ENCODE measurements at regions not wholly inside any gene's neighbourhood (a gene's known extent, or its start where the extent isn't known, plus 50 kb on each side); places are given as distances from the start of the nearest gene placed in this dataset.
"Not testable (repeated sequence)": the region's sequence is repeated elsewhere in the genome, so short reads cannot be mapped to it uniquely, and the experiment has no call there.

DNA sequence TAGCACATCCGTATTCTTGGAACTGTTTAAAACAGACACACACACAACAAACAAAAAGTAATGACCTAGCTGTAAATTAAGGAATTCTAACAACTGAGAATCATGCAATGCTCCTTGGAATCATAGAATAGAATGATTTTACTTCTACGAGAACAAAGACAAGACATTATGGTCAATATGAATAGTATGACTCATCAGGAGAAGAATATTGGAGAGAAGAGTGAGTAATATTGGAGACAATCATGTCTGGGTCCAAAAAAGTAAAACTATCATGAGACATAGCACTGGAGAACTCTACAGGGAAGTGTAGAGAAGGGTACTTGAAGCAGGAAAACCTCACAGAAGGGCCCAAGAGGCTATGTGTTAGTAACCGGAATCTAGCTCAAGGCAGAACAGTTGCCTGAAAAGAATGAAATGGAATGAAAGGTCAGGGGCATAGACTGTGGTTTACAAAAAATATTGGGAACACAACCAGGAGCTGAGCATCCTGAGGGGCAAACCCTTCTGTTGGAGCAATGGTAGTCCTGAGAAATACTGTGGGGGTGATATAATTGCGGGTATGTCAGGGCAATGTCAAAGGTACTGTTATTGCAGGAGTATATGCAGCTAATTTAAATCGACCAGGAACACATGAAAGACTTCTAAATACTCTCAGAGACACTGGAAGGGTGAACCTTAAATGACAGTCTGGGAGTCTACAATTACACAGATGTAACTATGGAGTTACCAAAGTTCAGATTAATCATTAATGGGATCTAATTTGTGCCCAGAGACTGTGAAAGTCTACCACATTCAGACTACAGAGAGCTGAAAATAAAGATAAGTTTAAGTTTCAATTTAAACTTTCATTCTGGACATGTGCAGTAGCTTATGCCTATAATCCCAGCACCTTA is 201.2 kb downstream of the BCHE start:
- no peak for DNase-seq (ENCODE audit: low read depth, low spot score)

DNA sequence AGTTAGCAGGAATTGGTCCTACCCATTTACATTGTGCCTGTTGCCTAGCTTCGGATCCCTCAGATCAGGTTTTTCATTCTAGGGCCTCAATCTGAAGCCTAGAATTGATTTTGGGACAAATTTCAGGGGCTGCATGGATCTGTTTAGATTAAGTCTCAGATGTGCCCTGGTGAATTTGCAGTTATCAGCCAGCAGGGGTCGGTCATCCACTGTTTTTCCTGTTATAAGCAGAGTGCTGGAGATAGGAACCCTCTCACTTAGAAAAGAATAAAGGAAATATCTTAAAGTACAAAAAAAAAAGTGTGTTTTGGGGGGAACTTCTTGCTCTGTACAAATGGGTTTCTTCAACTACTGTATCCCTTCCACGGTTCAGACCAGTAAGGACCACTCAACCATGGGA is 212.5 kb downstream of the BCHE start:
- DNase-seq (ENCODE audit: low read depth, low spot score), result no peak

DNA sequence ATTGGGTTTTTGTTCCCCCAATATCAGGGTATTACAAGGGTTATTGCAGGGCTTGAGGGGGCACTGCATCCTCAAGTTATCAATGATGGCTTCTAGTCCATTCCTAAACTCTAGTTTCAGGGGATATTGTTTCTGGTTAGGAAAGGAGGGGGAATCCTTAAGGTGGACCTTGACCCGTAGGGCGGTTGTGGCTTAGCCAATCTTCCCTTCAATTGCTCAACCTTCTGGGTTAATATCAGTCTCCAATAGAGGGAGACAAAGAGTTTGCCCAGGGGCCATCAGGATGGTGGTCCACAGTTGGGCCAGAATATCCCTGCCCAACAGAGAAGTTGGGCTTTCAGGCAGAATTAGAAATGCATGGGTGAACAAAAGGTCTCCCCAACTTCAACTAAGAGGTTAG is 214.9 kb downstream of the BCHE start:
- DNase-seq (ENCODE audit: low read depth, low spot score), result no peak

DNA sequence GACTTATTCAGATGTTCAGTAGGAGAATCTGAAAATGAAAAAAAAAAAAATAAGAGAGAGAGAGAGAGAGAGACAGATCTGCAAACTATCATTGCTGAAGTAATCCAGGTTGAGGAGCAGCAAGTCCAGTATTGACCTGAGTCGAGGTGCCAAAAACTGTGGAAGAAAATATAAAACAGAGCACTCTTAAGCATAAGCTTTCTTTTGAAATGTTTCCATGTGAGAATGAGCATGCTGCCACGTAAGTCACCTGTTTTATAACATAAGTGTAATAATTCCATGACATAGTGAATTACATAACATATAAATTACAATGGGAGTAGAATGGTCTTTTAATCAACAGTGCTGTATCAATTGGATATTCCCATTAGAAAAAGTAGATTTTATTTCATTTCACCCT is 218.2 kb downstream of the BCHE start:
- DNase-seq (ENCODE audit: low read depth, low spot score), result no peak

DNA sequence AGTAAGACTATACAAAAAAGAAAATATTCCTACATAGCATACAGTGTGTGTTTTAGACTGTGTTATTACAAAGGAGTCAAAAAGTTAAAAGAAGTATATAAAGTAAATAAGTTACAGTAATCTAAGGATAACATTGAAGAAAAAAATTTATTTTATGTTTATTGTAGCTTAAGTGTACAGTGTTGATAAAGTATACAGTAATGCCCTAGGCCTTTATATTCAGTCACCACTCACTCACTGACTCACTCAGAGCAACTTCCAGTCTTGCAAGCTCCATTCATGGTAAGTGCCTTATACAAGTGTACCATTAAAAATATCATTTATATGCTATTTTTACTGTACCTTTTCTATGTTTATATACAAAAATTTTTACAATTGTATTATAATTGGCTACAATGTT is 220.1 kb downstream of the BCHE start:
- DNase-seq (ENCODE audit: low read depth, low spot score), result no peak

DNA sequence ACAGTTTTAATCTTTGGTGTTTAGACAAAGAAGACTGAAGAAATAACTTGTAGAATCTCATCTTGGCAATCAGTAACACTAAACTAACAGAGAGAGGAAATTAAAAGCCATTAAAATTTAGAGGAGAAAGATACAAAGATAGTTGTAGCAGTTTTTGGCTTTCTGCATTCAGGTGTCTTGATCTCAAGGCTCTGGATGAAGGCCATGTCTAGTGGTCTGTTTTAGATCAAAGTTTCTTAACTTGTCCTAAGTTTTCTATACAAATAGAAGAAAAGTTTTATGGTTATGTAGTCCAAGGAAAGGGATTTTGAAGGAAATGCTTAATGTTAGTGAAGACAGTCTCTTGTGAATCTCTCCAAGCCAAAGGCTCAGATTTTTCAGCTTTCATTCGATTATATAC is 222.9 kb downstream of the BCHE start:
- no peak for DNase-seq (ENCODE audit: low read depth, low spot score)

DNA sequence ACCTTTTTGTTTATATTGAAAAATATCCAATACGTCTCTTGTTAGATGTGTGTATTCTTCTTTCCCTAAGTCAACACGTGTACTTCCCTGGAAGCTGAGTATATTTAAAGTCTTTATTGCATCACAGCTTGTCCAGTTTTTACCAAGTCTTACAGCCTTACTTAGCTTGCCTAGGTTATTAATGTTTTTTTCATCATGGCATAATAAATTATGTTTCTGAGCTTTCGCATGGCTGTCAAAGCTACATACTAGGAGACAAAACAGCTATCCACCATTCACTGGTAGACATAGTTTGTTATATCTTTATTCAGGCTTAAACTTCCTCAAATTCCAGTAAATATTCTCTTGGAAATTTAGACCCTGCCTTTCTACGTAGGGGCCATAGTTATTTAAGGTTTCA is 224.2 kb downstream of the BCHE start:
- no peak for DNase-seq (ENCODE audit: low read depth, low spot score)

DNA sequence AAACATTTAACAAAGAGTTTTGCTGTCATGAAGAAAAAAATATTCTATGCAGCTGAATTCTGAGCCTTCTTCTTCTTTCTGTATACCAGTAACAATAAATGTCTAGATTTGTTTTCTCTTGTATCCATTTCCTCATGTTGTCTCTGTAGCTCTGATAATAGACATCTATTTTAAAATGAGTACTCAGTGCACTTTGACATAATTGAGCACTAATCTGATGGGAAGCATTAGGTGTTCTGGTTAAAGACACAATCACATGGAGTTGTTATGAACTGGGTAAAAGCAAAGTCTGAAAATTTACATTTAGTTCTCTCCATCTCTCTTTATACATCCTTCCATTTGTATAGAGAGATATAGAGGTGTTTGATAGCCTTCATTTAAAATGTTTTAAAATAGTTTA is 230.0 kb downstream of the BCHE start:
- no peak for DNase-seq (ENCODE audit: low read depth, low spot score)

DNA sequence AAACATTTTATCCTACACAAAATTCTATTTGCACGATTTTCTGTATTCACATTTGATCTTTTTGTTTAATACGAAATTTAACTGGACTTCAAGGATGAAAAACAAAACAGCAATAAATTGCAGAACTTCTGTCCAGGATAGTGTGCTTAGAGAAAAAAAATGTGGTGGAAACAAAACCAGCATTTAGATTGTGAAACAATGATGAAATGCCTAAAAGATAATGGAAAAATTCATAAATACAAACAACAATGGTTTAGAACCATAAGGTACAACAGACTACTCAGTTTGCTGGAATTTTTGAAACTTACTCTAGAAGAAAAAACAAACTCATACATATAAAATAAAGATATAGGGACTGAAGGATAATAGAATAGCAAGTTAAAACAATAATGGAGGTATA is 234.0 kb downstream of the BCHE start:
- no peak for DNase-seq (ENCODE audit: low read depth, low spot score)

DNA sequence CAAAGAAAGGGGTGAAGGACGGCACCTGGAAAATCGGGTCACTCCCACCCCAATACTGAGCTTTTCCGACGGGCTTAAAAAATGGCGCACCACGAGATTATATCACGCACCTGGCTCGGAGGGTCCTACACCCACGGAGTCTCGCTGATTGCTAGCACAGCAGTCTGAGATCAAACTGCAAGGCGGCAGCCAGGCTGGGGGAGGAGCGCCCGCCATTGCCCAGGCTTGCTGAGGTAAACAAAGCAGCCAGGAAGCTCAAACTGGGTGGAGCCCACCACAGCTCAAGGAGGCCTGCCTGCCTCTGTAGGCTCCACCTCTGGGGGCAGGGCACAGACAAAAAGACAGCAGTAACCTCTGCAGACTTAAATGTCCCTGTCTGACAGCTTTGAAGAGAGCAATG is 264.7 kb downstream of the BCHE start:
- not testable (repeated sequence) for DNase-seq (ENCODE audit: low read depth, low spot score)

DNA sequence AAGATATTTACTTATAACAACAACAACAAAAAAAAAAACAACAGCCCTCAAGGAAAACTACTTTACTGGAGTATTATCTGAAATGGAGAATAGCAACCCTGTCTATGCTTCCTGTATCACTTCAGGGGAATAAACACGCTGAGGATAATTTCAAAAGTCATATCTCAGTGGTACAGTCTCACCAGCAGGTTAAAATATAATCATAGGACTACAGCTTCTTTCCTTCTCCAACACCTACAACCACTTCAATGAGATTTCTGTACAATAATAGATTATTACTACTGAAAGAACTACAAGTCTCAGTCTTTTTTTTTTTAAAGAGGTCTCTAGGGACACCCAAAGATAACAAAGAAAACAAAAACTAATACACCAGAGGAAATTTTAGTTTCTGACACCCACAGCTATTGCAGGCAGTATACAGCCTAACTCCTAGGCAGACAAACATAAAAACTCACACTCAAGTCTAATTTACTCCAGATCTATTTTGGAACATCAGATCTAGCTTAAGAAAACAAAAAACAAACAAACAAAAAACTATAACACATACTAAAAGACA is 268.2 kb downstream of the BCHE start:
- DNase-seq (ENCODE audit: low read depth, low spot score), result no peak

DNA sequence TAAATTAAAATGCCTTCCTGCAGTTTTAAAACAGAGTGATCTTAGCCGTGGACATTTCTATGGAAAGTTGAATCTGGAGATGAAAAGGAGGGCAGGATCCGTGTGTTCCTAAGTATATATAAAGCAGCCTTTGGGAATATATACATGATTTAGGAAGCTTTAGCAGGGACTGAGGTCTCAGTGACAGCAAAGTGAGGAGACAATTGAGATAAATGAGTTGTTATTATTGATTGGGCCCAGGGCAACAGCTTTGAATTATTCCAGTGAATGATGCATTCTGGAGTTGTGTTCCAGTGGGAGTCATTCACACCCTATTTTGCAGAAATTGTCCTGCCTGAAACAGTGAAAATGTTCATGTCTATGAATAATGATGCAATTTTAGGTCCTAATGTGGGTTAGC is 281.4 kb downstream of the BCHE start:
- DNase-seq (ENCODE audit: low read depth, low spot score), result no peak

DNA sequence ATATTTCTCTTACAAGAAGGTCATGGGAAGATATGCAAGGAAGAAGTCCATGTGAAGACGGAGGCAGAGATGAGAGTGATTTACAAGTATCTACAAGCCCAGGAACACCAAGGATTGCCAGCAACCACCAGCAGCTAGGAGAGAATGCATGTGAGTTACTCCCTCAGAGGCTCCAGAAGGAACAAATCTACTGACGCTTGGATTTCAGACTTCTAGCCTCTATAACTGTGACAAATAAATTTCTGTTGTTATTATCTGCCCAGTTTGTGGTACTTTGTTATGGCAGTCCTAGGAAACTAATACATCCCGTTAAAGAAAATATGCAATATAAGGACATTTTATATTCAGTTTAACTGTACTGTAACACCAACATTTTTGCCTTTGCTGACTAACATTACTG is 283.9 kb downstream of the BCHE start:
- no peak for DNase-seq (ENCODE audit: low read depth, low spot score)

DNA sequence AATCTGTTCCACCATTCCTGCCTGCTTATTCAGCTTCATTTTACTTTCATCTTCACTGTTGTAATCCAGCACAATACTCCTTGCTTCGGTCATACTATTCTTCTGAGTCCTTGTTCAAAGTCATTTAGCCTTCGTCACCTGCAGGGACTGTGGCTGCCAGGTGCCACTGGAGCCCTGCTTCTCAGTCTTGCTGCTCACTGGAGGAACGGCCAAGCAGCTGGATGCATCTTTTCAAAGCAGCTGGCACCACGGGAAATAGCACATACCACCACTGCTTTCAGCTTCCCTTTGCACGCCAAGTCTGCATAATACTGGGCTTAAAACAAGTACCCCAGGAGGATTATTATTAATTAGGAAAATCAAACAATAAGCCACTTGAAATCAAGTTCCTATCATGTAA is 287.6 kb downstream of the BCHE start:
- DNase-seq (ENCODE audit: low read depth, low spot score), result no peak

DNA sequence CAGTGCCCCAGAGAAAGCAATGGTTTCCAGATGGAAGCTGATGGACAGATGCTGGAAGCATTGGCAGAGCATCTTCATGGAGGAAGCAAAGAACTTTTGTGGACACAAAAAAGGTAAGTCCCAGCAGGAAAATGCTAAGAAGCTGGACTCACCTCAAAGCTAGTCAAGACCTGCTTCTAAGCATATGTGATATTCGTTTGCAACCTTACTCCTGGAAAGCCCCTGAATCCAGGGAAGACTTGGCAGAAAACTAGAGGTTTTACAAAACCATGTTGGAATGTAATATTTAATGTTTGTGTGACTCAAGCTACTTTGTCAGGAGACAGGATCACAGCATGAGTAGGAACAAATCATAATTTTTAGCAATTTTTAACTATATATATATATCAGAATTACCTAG is 288.2 kb downstream of the BCHE start:
- no peak for DNase-seq (ENCODE audit: low read depth, low spot score)

DNA sequence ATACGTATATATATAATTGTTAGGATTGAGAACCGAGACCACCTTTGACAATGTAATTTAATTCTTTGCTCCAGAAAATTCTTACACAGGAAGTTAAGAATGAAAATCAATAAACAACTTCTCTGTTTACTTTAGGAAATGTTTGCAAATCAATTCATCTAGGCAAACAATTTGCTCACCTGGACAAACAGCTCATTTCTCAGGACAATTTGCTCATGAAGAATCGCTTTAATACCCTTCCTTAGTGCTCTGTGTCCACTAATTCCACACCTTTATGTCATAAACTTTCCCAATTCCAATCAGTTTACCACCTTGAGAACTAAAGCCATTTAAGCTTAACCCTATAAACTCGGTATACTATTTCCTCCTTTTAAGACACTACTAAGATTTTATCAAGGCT is 292.2 kb downstream of the BCHE start:
- DNase-seq (ENCODE audit: low read depth, low spot score), result no peak

DNA sequence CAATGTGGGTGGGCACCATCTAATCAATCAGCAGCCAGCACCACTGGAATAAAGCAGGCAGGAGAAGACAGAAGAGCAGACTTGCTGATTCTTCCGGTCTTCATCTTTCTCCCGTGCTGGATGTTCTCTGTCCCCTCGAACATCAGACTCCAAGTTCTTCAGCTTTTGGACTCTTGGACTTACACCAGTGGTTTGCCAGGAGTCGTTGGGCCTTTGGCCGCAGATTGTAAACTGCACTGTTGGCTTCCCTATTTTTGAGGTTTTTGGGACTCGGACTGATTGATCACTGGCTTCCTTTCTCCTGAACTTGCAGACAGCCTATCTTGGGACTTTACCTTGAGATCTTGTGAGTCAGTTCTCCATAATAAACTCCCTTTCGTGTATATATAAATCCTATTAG is 292.8 kb downstream of the BCHE start:
- no peak for DNase-seq (ENCODE audit: low read depth, low spot score)

DNA sequence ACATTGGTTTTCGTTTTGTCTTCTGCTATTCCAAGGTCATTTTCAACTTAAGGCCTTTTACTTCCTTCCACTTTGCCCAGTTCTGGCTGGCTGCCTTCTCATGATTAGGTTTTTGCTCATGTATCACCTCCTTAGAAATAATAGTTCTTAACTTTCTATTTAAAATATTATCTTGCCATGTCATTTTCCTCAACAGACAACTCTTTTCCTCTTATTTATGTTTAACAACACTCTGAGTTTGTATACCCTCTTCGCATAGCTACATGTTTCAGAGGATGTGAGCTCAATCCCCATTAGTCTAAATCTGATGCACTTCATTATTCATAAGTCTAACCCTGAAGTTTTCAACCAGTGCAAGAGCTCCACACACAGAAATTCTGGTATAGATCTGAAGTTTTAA is 299.1 kb downstream of the BCHE start:
- no peak for DNase-seq (ENCODE audit: low read depth, low spot score)

DNA sequence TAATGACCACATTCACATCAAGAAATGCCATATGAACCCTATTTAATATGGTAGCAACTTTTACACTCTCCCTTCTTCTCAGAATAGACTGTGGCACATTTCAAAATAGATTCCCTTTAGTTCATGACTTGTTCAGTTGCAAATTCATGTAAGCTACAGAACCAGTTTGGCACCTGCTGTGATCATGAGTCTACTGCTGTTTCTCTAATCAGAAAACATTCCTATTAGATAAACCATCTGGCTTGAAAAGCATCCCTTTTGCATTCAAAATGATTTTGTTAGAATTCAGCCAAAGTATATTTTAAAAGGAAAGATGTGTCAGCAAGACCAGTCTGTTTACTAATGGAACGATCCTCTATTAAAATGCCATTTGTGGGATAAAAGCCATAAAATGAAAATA is 304.4 kb downstream of the BCHE start:
- no peak for DNase-seq (ENCODE audit: low read depth, low spot score)

DNA sequence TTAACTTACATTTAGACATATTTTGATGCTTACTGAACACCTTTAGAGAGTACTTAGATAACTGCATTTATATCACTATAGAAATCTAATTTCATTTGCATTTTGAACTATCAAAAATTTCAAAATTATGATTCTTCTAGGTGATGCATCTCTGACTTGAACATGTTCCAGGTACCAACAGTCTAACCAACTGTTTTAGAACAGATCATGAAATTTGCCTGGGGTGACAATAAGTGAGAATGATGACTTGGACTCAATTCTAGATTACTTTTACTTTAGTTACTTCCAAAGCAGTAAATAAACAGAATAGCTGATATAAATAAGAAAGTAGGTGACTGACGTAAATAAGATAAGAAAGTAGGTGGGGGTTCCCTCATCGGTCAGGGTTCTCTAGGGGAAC is 307.8 kb downstream of the BCHE start:
- no peak for DNase-seq (ENCODE audit: low read depth, low spot score)

DNA sequence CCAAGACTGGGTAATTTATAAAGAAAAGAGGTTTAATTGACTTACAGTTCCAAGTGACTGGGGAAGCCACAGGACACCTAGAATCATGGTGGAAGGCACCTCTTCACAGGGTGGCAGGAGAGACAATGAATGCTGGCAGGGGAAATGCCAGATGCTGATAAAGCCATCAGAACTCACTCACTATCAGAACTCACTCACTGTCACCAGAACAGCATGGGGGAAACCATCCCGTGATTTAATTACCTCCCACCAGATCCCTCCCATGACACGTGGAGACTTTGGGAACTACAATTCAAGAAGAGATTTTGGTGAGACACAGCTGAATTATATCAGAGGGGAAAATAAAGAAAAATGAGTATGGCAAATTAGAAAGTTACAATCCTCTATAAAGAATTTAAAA is 310.9 kb downstream of the BCHE start:
- DNase-seq (ENCODE audit: low read depth, low spot score), result no peak

DNA sequence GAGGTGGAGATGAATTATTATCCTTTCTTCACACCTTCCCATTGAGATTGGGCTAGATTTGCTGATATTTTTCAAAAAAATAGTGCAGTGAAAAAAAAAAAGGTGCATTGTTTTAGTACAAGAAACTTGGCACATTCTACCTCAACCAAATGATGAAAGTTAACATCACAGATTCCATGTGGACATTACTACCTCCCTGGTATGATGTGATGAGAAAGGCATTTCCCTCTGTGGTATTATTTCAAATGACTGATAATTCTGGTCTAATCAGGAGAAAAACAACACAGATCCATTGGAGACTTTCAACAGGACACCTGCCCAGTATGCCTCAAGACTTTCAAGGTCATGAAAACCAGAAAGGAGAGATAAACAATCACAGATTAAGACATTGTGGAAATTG is 313.4 kb downstream of the BCHE start:
- DNase-seq (ENCODE audit: low read depth, low spot score), result no peak

DNA sequence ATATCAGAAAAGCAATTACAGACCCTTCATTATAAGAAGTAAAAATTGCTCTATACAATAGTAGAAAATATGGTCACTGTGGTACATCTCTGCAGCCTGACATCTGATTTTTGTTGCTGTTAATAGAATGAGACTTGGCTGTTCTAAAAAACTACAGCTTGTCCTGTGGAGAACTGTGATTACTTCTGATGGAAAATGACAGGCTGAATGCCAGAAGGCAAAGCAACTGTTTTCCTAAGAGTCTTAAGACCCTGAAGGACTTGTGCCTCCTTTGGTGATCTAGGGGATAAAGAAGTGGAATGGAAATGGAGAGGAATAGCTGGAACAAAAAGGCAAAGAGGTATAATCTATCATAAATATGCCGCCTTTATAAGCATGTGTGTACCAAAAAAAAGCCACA is 314.8 kb downstream of the BCHE start:
- DNase-seq (ENCODE audit: low read depth, low spot score), result no peak

All from pulmonary artery endothelial cell (primary cell).